Inferior parietal cortex (tissue), 1 donor: ENCODE measurements at regions not wholly inside any gene's neighbourhood (a gene's known extent, or its start where the extent isn't known, plus 50 kb on each side); places are given as distances from the start of the nearest gene placed in this dataset.
"Not testable (repeated sequence)": the region's sequence is repeated elsewhere in the genome, so short reads cannot be mapped to it uniquely, and the experiment has no call there.

ENCODE experiments used
- DNase-seq: peaks from one replicate; pipeline ENCODE4 v3.0.0-alpha.2; 2016; ENCODE audit errors: extremely low spot score

- DNase-seq: not testable (repeated sequence)
Observed at GRCh38 chr3:168779970-168780645, 684.4 kb upstream of the GOLIM4 start.

GRCh38 chr3:168753724-168754123, 658.0 kb upstream of the GOLIM4 start:
- DNase-seq: no peak

- no peak for DNase-seq
Observed at GRCh38 chr3:168752339-168752738, 656.6 kb upstream of the GOLIM4 start.

GRCh38 chr3:168747697-168748096, 652.0 kb upstream of the GOLIM4 start:
- DNase-seq: no peak

GRCh38 chr3:168738527-168739325, 643.0 kb upstream of the GOLIM4 start:
- DNase-seq: no peak

- no peak for DNase-seq
Observed at GRCh38 chr3:168736202-168736601, 640.5 kb upstream of the GOLIM4 start.

- no peak for DNase-seq
Observed at GRCh38 chr3:168730073-168730472, 634.3 kb upstream of the GOLIM4 start.

- DNase-seq: no peak
Observed at GRCh38 chr3:168722091-168722490, 626.4 kb upstream of the GOLIM4 start.

- DNase-seq: no peak
Observed at GRCh38 chr3:168714609-168715240, 619.0 kb upstream of the GOLIM4 start.

GRCh38 chr3:168709073-168709472, 613.3 kb upstream of the GOLIM4 start:
- no peak for DNase-seq

GRCh38 chr3:168707900-168708299, 612.2 kb upstream of the GOLIM4 start:
- no peak for DNase-seq

GRCh38 chr3:168705412-168705811, 609.7 kb upstream of the GOLIM4 start:
- DNase-seq: no peak

- DNase-seq: no peak
Observed at GRCh38 chr3:168696051-168696450, 600.3 kb upstream of the GOLIM4 start.

- DNase-seq: no peak
Observed at GRCh38 chr3:168693870-168694269, 598.1 kb upstream of the GOLIM4 start.

GRCh38 chr3:168688267-168688666, 592.5 kb upstream of the GOLIM4 start:
- no peak for DNase-seq

- DNase-seq: no peak
Observed at GRCh38 chr3:168684519-168684918, 588.8 kb upstream of the GOLIM4 start.

- DNase-seq: no peak
Observed at GRCh38 chr3:168678730-168679129, 583.0 kb upstream of the GOLIM4 start.

- no peak for DNase-seq
Observed at GRCh38 chr3:168671091-168671490, 575.4 kb upstream of the GOLIM4 start.

- DNase-seq: not testable (repeated sequence)
Observed at GRCh38 chr3:168660879-168661657, 565.3 kb upstream of the GOLIM4 start.

- DNase-seq: no peak
Observed at GRCh38 chr3:168659015-168659414, 563.3 kb upstream of the GOLIM4 start.

- no peak for DNase-seq
Observed at GRCh38 chr3:168655611-168656010, 559.9 kb upstream of the GOLIM4 start.

GRCh38 chr3:168654700-168655099, 559.0 kb upstream of the GOLIM4 start:
- DNase-seq: no peak
